GM18502 (cell line): ENCODE measurements at regions not wholly inside any gene's neighbourhood (a gene's known extent, or its start where the extent isn't known, plus 50 kb on each side); places are given as distances from the start of the nearest gene placed in this dataset.
"Not testable (repeated sequence)": the region's sequence is repeated elsewhere in the genome, so short reads cannot be mapped to it uniquely, and the experiment has no call there.

Experiments used
- ATAC-seq: cut with Tn5 transposase; IDR thresholded peaks from one replicate; pipeline ENCODE4 v1.9.1; 2021; ENCODE audit warnings: mild to moderate bottlenecking; ENCODE audit not compliant: unreplicated experiment, poor library complexity

DNA sequence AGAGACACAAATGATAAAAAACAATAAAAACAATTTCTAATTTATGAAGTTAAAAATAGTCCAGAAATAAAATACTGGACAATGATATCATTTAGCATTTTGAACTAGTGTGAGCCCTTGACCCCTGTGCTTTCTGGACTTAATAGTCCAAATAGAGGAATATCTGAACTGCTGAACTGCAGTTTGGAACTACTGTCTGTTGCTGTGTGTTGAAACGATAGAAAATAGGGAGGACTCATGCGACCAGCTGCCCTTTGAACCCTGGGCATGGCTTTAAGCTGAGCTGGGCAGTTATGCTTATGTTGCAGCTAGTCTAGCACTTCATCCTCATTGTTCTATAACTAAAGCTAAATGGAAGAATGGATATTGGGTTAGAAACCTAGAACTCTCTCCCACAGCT is 99.5 kb downstream of the FMR1NB start:
- no peak for ATAC-seq

DNA sequence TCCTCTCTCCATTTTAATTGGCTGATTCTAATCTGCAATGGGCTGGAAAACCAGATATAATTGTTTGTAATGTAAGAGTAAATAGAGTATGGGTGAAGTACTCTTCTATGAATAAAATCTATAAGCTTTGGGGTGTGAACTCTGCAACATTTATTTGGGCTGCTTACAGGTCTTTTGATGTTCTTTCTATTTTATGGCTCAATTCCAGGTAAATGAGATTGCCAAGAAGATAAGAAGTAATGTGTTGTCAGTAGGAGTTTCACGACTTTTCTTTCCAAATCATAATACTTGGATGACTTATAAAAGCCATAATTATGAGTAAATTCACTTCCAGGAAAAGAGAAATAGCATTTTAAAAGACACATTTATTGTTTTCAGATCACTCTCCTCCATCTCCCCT is 103.5 kb downstream of the FMR1NB start:
- ATAC-seq, result no peak

DNA sequence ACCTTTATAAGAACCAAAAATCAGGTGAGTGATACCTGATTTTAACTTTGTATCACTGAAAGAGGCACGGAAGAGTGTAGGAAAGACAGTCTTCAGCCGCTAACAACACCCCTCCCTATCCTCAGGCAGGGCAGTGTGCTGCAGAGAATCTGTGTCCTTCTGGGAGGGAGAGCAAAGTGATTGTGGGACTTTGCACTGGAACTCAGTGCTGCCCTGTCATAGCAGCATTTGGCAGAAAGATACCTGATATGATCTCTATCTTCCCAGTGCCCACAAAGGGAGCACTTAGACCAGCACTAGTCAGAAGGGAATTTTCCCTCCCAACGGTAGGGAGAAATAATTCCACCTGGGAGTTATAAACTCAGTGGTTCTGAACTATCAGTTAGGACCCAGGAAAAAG is 139.0 kb downstream of the FMR1NB start:
- no peak for ATAC-seq

DNA sequence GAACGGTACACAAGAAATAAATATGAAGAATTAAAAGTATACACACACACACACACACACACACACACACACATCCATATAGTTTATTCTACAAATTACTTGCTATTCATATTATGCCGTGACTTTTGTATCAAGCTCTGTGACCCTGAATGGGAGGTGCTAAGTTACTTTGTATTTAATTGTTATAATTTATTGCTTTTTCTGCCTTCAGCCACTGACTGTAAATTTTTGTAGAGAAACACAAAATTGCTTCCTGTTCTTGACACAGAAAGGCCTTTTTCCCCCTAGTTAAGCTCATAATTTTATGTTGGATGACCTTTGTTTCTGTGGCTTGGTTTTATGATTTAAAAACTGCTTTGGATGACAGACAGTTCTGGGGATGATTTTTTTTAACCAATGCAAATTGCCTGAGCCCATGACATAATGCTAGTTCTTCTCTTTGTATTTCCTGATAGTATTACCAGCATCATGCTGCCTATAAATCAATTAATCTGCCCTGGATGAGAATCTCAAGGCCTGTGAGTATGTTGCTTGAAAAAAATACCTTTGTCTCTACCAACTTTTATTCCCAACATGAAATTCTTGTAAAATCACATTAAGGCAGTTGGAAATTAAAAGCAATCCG is 140.0 kb downstream of the FMR1NB start:
- ATAC-seq, result no peak

DNA sequence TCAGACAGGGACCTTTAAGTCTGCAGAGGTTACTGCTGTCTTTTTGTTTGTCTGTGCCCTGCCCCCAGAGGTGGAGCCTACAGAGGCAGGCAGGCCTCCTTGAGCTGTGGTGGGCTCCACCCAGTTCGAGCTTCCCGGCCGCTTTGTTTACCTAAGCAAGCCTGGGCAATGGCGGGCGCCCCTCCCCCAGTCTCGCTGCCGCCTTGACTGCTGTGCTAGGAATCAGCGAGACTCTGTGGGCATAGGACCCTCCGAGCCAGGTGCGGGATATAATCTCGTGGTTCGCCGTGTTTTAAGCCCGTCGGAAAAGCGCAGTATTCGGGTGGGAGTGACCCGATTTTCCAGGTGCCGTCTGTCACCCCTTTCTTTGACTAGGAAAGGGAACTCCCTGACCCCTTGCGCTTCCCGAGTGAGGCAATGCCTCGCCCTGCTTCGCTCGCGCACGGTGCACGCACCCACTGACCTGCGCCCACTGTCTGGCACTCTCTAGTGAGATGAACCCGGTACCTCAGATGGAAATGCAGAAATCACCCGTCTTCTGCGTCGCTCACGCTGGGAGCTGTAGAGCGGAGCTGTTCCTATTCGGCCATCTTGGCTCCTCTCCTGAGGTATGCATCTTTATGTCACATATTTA is 147.9 kb downstream of the FMR1NB start:
- ATAC-seq, result not testable (repeated sequence)

DNA sequence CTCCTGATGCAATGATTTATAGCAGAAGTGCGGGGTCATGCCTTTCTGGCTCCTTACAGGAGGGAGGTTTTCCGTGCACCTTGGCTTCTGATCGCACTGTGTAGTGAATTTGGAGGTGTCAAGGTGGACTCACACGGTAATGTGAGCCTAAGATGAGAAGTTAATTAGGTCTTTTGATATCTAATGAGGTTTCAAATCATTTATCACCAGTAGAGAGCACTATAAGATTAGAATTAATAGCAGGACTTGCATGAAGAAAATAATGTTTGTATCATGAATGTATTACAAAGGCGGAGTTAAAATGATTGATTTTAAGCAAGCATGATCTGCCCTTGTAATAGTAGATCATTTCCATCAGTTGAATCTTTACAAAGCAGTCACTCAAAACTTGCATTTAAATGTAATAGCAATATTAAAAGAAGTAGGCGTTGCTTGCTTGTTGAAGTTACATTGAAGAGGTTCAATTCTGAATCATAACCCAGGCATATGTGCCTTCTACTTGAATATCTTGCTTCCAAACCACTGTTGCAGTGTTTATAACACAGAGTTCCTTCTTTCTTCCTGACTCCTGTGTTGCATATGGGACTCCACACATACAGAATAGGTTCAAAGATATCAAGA is 152.1 kb downstream of the FMR1NB start:
- no peak for ATAC-seq

DNA sequence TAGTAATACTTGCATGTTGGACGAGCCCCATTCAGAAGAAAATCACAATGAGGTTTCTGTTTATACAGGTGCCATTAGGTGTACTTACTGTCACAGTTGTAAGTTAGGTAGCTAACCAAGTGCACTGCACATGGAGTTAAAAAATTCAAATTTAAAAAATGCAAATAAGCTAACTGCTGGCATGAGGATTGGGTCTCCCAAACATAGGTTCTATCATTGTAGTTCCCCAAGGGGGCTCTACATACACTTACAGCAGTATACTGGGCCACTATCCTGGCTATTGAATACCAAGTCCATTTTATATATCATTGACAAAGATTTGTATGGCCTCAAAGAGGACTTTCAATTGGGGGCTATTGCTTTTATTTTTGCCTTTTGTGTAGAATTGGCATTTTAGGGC is 153.4 kb downstream of the FMR1NB start:
- no peak for ATAC-seq

DNA sequence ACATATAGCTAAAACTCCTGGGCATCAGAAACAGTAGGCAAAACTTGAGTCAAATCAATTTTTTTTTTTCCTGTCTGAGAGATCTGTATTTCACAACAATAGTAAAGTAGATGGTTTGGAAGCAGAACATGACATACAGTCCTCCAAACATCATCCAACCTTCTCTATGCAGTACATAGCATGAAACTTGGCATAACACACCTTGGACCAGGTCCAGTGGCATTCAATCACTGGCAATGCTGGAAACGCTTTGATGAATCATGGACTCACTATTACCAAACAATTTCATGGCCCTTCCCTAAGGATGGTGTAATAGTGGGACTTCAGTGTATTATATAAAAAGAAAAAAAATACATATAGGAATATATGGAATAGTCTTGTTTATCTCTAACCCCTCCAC is 154.6 kb downstream of the FMR1NB start:
- no peak for ATAC-seq

DNA sequence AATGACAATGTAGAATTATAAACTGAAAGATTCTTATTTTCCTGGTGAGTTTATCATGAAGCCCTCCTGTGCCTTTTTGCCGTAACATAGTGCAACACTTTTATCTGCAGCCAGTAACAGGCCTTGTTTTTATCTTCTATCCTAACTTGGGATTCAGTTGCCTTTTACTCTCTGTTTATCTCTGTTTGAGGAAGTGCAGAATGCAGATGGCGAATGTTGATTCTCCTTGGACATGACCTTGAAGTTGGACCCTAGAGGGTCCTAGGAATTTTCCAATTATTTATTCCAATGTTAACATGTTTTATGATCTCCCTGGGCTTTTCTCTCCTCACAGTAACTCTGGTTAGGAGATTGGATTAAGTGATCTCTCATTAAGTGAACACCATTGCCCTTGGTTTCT is 165.0 kb downstream of the FMR1NB start:
- no peak for ATAC-seq

DNA sequence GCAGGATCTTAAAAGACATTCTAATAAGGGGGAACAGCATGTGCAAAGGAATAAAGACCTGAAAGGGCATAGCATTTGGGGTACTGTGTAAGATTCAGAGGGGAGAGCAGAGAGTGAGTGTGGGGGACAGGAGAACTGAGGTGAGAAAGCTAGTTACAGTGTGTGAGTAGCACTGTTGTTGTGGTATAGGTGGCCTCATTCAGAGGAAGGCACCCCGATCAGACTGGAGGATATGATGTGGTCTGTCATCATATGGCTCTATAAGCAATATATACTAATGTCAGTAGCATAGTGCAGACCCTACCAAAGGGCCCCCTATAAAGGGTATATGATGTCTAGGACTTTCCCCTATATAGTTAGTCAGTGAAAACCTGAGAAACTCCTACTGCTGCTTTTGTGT is 175.8 kb downstream of the FMR1NB start:
- ATAC-seq, result no peak

DNA sequence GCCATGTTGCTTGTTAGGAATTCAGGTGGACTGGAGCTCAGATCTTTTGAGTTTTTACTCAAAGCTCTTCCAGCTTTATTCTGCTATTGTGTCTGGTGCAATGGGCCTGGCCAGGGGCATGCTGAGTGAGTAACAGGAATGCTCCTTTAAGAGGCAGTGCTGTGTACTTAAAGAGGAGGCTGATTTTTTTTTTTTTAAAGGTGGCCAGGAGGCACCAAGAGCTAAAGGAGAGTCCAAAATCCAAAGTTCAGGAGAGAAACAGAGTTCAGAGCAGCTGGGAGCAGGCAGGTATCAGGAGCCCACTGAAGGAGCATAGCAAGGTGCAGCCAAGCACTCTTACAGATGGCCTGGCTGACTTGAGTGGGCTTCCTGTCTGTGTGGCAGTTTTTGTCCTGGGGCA is 178.7 kb downstream of the FMR1NB start:
- ATAC-seq, result no peak

DNA sequence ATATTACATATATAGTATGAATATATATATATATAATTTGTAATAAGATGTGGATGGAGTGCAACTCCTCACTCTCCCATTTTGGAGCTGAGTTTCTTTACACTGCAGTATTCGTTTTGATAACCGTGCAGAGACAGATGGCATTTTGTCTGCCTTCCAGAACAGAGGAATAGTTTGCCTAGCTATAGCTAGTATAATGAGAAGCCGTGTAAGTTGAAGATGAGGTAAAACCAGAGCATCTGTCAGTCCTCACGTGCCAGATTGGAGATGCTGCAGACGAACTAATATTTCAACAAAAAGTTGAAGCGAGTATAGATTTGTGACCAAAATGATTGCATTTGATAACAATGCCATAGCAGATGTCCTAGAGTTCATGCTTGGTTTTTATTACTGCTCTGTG is 180.6 kb downstream of the FMR1NB start:
- no peak for ATAC-seq

DNA sequence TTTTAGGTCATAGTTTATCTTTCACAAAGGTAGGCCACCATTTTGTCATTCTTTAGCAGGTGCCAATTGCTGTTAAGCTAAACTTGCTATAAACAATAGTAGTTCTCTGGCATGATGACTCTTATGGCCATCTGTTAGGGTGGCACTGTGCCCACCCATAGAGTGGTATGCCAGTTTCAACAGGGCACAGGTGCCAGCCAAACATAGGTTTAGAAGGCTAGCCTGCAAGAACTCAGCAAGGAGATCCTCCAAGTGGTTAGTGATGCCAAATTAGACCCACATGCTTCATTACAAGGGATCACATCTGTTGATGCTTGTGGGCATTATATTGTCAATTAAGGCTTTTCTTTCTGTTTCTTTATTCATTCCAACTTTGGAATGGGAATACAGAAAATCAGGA is 204.5 kb downstream of the FMR1NB start:
- ATAC-seq, result no peak

DNA sequence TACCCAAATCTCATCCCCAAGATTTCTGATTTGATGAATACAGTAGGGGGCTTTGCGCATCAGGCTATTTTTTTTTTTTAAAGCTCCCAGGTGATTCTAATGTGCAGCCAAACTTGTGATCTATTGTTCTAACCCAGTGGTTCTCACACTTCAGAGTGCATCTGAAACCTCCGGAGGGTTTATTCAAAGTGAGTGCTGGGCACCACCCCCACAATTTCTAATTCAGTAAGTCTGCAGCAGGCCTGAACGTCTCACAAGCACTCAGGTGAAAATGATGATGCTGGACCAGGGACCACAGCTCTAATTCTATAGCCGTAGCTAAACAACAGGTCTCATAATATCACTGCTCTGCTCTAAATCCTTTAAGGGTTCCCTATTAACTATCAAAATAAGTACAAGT is 211.4 kb downstream of the FMR1NB start:
- ATAC-seq, result no peak

DNA sequence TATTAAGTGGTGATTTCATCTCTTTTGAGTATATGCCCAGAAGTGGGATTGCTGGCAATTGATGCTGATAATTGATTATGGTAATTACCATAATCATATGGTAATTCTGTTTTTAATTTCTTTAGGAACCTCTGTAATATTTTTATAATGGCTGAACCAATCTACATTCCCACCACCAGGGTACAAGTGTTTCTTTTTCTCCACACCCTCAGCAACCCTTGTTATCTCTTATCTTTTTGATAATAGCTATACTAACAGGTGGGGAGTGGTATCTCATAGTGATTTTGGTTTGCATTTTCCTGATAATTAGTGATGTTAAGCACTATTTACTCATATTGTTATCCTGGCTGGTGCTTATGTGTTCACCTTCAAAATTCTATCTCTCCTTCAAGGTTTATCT is 212.6 kb downstream of the FMR1NB start:
- no peak for ATAC-seq

DNA sequence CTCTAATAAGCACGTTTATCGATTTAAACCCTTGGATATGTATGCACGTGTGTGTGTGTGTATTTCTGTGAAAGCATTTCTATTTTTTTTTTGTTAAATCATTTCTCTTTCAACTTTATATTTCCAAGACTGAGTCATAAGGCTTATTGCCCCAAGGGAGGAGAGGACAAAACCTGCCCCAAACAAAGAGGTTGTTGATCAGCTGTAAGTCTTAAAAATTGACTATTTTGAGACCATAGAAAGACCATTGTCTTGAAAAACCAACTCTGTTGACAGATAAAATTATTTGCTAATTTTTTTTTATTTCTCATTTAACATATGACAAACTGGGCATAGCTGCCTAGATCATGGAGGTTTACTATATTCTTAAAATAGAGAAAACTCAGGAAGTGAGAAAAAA is 222.4 kb downstream of the FMR1NB start:
- no peak for ATAC-seq

DNA sequence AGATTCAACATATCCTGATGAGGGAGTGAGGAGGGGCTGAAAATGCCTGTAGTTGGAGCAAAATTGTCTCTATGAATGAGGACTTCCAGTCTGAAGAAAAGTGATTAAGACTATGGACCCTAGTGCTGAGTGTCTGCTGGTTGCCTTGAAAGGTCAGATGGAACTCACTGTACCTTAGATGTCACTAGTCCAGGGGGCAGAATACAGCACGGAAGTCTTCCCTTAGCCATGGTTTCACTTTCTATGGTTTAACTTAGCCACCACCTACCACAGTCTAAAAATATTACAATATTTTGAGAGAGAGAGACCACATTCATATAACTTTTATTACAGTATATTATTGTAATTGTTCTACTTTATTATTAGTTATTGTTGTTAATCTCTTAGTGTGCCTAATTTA is 223.1 kb downstream of the FMR1NB start:
- no peak for ATAC-seq

DNA sequence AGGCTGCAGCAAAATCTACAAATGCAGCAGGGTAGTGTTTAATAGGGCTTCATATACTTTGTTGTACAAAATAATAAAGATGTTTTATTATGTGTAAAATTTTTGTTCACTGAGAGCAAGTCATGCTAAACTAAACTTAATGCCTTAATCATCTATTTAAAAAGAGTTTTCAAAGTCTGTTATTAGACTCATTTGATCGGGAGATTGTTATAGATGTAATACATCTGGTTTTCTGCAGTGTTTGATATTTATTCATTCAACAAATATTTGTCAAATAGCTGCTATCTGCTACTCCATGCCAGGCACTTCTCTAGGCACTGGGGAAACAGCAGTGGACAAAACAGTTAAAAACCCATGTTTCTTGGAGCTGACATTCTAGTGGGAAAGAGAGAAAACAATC is 233.6 kb downstream of the FMR1NB start:
- no peak for ATAC-seq

DNA sequence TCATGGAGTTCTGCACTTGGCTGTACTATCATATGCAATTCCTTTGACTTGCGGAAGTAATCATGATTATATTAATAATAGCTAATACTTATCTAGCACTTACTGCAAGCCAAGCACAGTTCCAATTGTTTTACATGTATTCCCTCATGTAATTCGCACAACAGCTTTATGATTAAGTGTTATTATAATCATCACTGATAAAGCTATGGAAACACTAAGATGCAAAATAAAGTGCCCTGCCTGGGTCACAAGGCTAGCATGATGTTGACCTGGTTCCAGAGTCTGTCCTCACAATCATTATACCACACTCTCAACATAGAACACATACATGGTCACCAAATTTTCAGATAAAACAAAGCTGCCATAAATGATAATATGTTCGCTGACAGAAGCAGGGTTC is 234.6 kb downstream of the FMR1NB start:
- ATAC-seq, result no peak

DNA sequence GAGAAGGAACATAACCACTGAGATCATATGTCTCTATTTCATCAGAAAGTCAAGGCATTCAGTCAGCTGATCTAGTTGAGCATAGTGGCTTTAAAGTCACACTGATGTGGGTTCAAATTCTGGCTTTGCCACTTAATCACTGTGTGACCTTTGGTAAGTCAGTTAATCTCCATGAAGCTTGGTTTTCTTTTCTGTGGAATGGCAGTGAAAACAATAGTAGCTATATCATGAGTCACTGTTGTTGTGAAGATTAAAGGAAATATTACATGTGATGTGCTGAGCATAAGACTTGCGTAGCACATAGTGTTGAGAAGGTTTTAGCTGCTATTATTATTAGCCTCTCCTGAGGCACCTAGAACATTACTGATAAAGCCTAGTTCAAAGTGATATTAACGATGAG is 242.2 kb downstream of the FMR1NB start:
- no peak for ATAC-seq

DNA sequence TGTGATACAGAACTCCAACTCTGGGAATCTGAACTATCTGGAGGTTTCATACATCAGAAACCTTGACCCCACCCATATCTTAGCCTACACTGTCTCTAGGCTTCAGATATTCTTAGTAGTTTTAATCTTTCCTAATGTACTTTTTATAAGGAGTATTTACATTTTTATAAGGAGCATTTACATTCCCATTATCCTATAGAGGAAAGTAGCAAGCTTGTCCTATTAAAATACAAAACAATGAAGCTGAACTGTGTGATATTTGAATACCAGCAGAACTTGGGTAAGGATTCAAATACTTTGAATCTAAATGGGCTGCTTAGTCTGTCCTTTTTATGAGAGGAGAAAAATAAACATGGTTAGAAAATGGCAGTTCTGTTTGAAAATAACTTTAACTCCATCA is 247.4 kb downstream of the FMR1NB start:
- ATAC-seq, result no peak

DNA sequence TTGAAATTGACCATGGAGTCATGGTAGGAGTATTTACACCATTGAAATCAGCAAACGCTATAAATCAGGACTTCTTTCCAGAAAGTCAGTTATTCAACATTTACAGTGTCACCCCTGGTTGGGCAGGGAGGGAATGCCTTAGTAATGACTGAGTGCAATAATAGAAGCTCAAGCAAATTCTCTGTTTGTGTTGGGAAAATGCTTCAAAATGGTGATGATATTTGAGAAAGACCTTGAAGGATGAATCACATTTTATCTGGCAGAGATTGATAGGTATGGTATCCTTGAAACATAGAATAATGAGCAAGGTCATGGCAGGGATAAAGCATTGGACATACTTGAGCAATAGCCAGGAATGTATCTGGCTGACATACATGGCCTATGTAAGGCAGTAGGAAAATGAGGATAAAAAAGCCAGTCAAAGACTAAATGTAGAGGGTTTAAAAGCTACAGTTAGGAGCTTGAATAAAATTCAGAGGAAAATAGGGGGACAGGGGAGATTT is 248.7 kb downstream of the FMR1NB start:
- no peak for ATAC-seq
